HCT116 (cell line): ENCODE measurements at regions not wholly inside any gene's neighbourhood (a gene's known extent, or its start where the extent isn't known, plus 50 kb on each side); places are given as distances from the start of the nearest gene placed in this dataset.

Source experiments
- ATAC-seq: fragments of 200-7000 bp; cut with Tn5 transposase; 2 replicates; pipeline ENCODE4 v1.9.1; 2020; ENCODE audit warnings: mild to moderate bottlenecking, moderate library complexity
- BruUV-seq: library from RNA; stranded (reverse); fragments of 400-500 nt; replicated peaks from 2 replicates; lab custom pipeline; 2021; lab: Mats Ljungman, UMichigan
- CTCF ChIA-PET: fragments of 300-600 bp; sonication (Branson Sonifier 250); formaldehyde crosslinking; loops from one replicate; lab custom pipeline; 2021; ENCODE audit warnings: antibody characterized with exemption; lab: Charles Lee
- POLR2A ChIA-PET: fragments of 300-600, 350-600 bp; sonication (Branson Sonifier 250); formaldehyde crosslinking; loops from one replicate; lab custom pipeline; 2021; ENCODE audit warnings: antibody characterized with exemption; lab: Charles Lee
- RAD21 ChIA-PET, 2 experiments: fragments of 300-600 bp; sonication (Branson Sonifier 250); formaldehyde crosslinking; loops; one replicate each; lab custom pipeline; 2023; ENCODE audit warnings: low total read pairs in 2 of 2; ENCODE audit not compliant: uncharacterized antibody in 2 of 2, unreplicated experiment in 2 of 2, low non-redundant PET in 1 of 2; lab: Charles Lee
- DNase-seq: peaks from one replicate; pipeline ENCODE4 v3.0.0-alpha.2; 2010; ENCODE audit warnings: low read depth, low spot score
- H2AFZ ChIP-seq: fragments of 200-600 bp; shearing (Covaris generic), sonication (generic); 2 replicates; pipeline ENCODE4 v1.6.1; 2017; ENCODE audit warnings: low read depth, mixed run types, mixed read lengths, antibody characterized with exemption, low read length; ENCODE audit not compliant: poor library complexity, severe bottlenecking
- H3K27ac ChIP-seq: 2 replicates; pipeline ENCODE4 v1.5.1; 2012; ENCODE audit warnings: low read depth, low read length
- H3K27me3 ChIP-seq: fragments of 200-600 bp; sonication (generic); 2 replicates; pipeline ENCODE4 v1.6.1; 2016; ENCODE audit warnings: mixed run types, low read length, mixed read lengths; ENCODE audit not compliant: insufficient read depth
- H3K36me3 ChIP-seq, 2 experiments: fragments of 200-500 bp in 1 of 2; fragments of 200-600 bp in 1 of 2; sonication (Bioruptor generic) in 1 of 2; sonication (generic) in 1 of 2; 2 replicates each; pipeline versions ENCODE4 v1.5.1 to v1.6.1; 2014 to 2016; ENCODE audit warnings: low read length in 2 of 2, inconsistent platforms in 1 of 2, mixed read lengths in 1 of 2, mixed run types in 1 of 2; ENCODE audit not compliant: insufficient read depth in 2 of 2, control insufficient read depth in 1 of 2
- H3K4me1 ChIP-seq, 2 experiments: fragments of 200-600 bp in 1 of 2; sonication (generic) in 1 of 2; 2 replicates each; pipeline versions ENCODE4 v1.5.1 to v1.6.1; 2012 to 2017; ENCODE audit warnings: low read length in 2 of 2, inconsistent platforms in 1 of 2, mild to moderate bottlenecking in 1 of 2, mixed read lengths in 1 of 2, mixed run types in 1 of 2, moderate library complexity in 1 of 2; ENCODE audit not compliant: insufficient read depth in 2 of 2, control insufficient read depth in 1 of 2
- H3K4me2 ChIP-seq: fragments of 200-600 bp; sonication (generic); 2 replicates; pipeline ENCODE4 v1.6.1; 2017; ENCODE audit warnings: mixed run types, low read length, mixed read lengths
- H3K4me3 ChIP-seq, 2 experiments: fragments of 200-600 bp in 1 of 2; sonication (generic) in 1 of 2; replicated peaks in 1 of 2; 2 replicates each; pipeline ENCODE4 v1.5.1; 2011 to 2016; ENCODE audit warnings: low read length in 2 of 2, control low read depth in 1 of 2, low read depth in 1 of 2, mild to moderate bottlenecking in 1 of 2, mixed read lengths in 1 of 2, mixed run types in 1 of 2
- H3K79me2 ChIP-seq: fragments of 200-600 bp; sonication (generic); 2 replicates; pipeline ENCODE4 v1.6.1; 2017; ENCODE audit warnings: mild to moderate bottlenecking, mixed run types, low read length, moderate library complexity, mixed read lengths; ENCODE audit not compliant: insufficient read depth
- H3K9ac ChIP-seq: fragments of 200-600 bp; sonication (generic); 2 replicates; pipeline ENCODE4 v1.6.1; 2016; ENCODE audit warnings: low read length, mixed read lengths
- H3K9me2 ChIP-seq: fragments of 200-600 bp; sonication (generic), shearing (Covaris generic); 2 replicates; pipeline ENCODE4 v1.6.1; 2017; ENCODE audit warnings: mixed run types, mild to moderate bottlenecking, moderate library complexity; ENCODE audit not compliant: insufficient read depth
- H3K9me3 ChIP-seq, 2 experiments: fragments of 200-500 bp in 1 of 2; fragments of 200-600 bp in 1 of 2; sonication (Bioruptor generic) in 1 of 2; sonication (generic) in 1 of 2; 2 replicates each; pipeline ENCODE4 v1.6.1; 2014 to 2017; ENCODE audit warnings: low read length in 2 of 2, mixed read lengths in 2 of 2, inconsistent platforms in 1 of 2, low read depth in 1 of 2, mild to moderate bottlenecking in 1 of 2, mixed run types in 1 of 2, moderate library complexity in 1 of 2; ENCODE audit not compliant: control insufficient read depth in 1 of 2, insufficient read depth in 1 of 2
- H4K20me1 ChIP-seq: fragments of 200-600 bp; sonication (generic), shearing (Covaris generic); 2 replicates; pipeline ENCODE4 v1.6.1; 2017; ENCODE audit warnings: mixed run types, mild to moderate bottlenecking, moderate library complexity; ENCODE audit not compliant: insufficient read depth
- CEBPB ChIP-seq: IDR thresholded peaks from 2 replicates; pipeline ENCODE4 v1.6.1; 2012; ENCODE audit warnings: low read depth
- ELF1 ChIP-seq: IDR thresholded peaks from 2 replicates; pipeline ENCODE4 v1.6.1; 2012; ENCODE audit warnings: low read depth, borderline replicate concordance
- EZH2phosphoT487 ChIP-seq: fragments of 200-600 bp; IDR thresholded peaks from 2 replicates; pipeline ENCODE4 v1.6.1; 2018; ENCODE audit warnings: antibody characterized with exemption, borderline replicate concordance
- POLR2A ChIP-seq: IDR thresholded peaks from 2 replicates; pipeline ENCODE4 v1.7.0; 2011; ENCODE audit warnings: borderline replicate concordance; ENCODE audit not compliant: insufficient read depth, insufficient read length; ENCODE audit errors: extremely low read depth
- POLR2AphosphoS5 ChIP-seq: IDR thresholded peaks from 2 replicates; pipeline ENCODE4 v1.6.1; 2011; ENCODE audit warnings: mild to moderate bottlenecking, low read depth, low read length, moderate library complexity
- RAD21 ChIP-seq: IDR thresholded peaks from 2 replicates; pipeline ENCODE4 v1.6.1; 2012; ENCODE audit warnings: low read depth, mild to moderate bottlenecking
- SP1 ChIP-seq: IDR thresholded peaks from 2 replicates; pipeline ENCODE4 v1.6.1; 2012; ENCODE audit warnings: low read depth
- SRF ChIP-seq: IDR thresholded peaks from 2 replicates; pipeline ENCODE4 v1.6.1; 2012; ENCODE audit warnings: low read depth
- TCF7L2 ChIP-seq: IDR thresholded peaks from 2 replicates; pipeline ENCODE4 v1.7.0; 2011; ENCODE audit warnings: borderline replicate concordance, inconsistent platforms; ENCODE audit not compliant: insufficient read depth, insufficient read length; ENCODE audit errors: extremely low read depth
- YY1 ChIP-seq: IDR thresholded peaks from 2 replicates; pipeline ENCODE4 v1.6.1; 2011; ENCODE audit warnings: low read length, low read depth, moderate library complexity, mild to moderate bottlenecking; ENCODE audit not compliant: insufficient replicate concordance; ENCODE audit errors: extremely low read depth
- ZFX ChIP-seq: fragments of 450-650 bp; IDR thresholded peaks from 2 replicates; pipeline ENCODE4 v1.6.1; 2017
- ZNF274 ChIP-seq: fragments of 200-500 bp; sonication (Bioruptor generic); IDR thresholded peaks from 2 replicates; pipeline ENCODE4 v1.6.1; 2014; ENCODE audit warnings: mild to moderate bottlenecking, low read depth, low read length, inconsistent platforms
- intact Hi-C: fragments of 100-400 bp; cut with micrococcal nuclease; formaldehyde crosslinking; loops from 2 replicates; pipeline ENCODE4 v1.10.0; 2022
- TF ChIP-seq, protein P1 (sequence below): IDR thresholded peaks from 2 replicates; pipeline ENCODE4 v1.6.1; 2012
- TF ChIP-seq, protein P2 (sequence below), 3 experiments: fragments of 200-600 bp in 1 of 3; sonication (generic) in 1 of 3; IDR thresholded peaks in 2 of 3; conservative IDR thresholded peaks in 1 of 3; 2 replicates each; pipeline ENCODE4 v1.5.1; 2012 to 2017; ENCODE audit warnings: low read depth in 2 of 3, low read length in 2 of 3, antibody characterized with exemption in 1 of 3, borderline replicate concordance in 1 of 3, control low read depth in 1 of 3, mild to moderate bottlenecking in 1 of 3, mixed read lengths in 1 of 3, mixed run types in 1 of 3, moderate library complexity in 1 of 3; ENCODE audit not compliant: insufficient read depth in 1 of 3
- TF ChIP-seq, protein P3 (sequence below): IDR thresholded peaks from 2 replicates; pipeline ENCODE4 v1.6.1; 2012; ENCODE audit warnings: low read depth

DNA sequence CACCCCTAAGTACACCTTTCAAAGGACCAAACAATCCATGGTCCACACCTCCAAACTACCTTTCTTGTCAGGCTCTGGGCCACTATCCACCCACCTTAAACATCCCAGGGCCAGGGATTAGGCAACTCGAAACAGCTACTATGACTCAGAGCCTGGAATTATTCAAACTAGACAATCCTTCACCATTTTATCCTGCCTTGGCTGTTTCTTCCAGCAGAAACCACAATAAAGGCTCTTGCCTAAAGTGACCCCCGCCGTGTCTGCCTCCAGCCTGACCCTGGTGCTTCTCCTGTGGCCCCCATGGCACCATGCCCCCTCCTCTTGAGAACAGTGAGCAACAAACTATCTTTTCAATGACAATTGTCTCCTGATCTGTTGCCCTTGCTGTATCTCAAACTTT lies 195.5 kb downstream of the EPM2A start:
- no peaks in the 10 kb centered on the region for H3K36me3 ChIP-seq
- no peaks in the 10 kb centered on the region for H4K20me1 ChIP-seq
- ChIA-PET RAD21 (no interaction called here), CTCF (no interaction called here), POLR2A (no interaction called here)
- no peaks in the 10 kb centered on the region for H3K27me3 ChIP-seq
- BruUV-seq, result no TSS peak
- DNase-seq (no peak), ATAC-seq (no peak)
- TF ChIP-seq CEBPB (0 out of 2 replicates have a peak, but pooled peaks have one; percentile 28), ZNF274 (no peak), POLR2A (no peak), YY1 (no peak), SP1 (no peak)
- TF ChIP-seq, protein P1, sequence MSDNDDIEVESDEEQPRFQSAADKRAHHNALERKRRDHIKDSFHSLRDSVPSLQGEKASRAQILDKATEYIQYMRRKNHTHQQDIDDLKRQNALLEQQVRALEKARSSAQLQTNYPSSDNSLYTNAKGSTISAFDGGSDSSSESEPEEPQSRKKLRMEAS, result no peak
- TF ChIP-seq, protein P2, sequence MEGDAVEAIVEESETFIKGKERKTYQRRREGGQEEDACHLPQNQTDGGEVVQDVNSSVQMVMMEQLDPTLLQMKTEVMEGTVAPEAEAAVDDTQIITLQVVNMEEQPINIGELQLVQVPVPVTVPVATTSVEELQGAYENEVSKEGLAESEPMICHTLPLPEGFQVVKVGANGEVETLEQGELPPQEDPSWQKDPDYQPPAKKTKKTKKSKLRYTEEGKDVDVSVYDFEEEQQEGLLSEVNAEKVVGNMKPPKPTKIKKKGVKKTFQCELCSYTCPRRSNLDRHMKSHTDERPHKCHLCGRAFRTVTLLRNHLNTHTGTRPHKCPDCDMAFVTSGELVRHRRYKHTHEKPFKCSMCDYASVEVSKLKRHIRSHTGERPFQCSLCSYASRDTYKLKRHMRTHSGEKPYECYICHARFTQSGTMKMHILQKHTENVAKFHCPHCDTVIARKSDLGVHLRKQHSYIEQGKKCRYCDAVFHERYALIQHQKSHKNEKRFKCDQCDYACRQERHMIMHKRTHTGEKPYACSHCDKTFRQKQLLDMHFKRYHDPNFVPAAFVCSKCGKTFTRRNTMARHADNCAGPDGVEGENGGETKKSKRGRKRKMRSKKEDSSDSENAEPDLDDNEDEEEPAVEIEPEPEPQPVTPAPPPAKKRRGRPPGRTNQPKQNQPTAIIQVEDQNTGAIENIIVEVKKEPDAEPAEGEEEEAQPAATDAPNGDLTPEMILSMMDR (IDR thresholded peaks at IDR 0.05 in 2 of 3, conservative IDR thresholded peaks at IDR 0.05 in 1 of 3; ENCODE audit: borderline replicate concordance in 1 of 3, insufficient read depth in 1 of 3, low read depth in 2 of 3, low read length in 2 of 3), result no peak
- no peak overlapping the region for H3K27ac ChIP-seq
- intact Hi-C loops, result no loop called here
- H3K9me2 ChIP-seq, result no peaks in the 10 kb centered on the region
- no peaks in the 10 kb centered on the region for H3K9me3 ChIP-seq
- H3K79me2 ChIP-seq, result no peaks in the 10 kb centered on the region
- peaks cover 0 to 16% of the 10 kb centered on the region in 2 experiments; a peak in 2 of 4 replicates for H3K4me1 ChIP-seq
- no peak overlapping the region for H3K9ac ChIP-seq
- H3K4me2 ChIP-seq, result peak overlapping the region; percentile 11; the same call in 1 of the 2 replicates
- no peak overlapping the region for H3K4me3 ChIP-seq
- H2AFZ ChIP-seq, result no peak overlapping the region

DNA sequence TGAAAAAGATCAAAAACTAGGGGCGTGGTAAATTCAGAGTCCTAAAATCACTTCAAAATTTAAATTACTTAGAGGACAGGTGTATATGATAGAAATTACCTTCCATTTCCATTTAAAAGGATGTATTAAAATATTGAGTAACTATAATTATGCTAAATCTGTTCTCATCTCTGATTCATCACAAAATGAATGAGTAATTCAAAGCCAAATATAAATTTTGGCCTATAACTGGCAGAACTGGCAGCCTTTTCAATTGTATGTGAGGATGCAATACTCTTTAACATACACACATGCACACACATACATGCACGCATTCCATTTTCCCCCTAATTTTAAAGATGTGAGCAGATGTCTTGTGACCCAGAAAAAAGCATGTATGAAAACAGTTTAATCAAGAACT lies 194.6 kb downstream of the EPM2A start:
- Histone ChIP-seq H3K79me2 (no peaks in the 10 kb centered on the region), H3K9ac (no peak overlapping the region), H3K36me3 (no peaks in the 10 kb centered on the region), H3K4me1 (peaks cover 0 to 16% of the 10 kb centered on the region in 2 experiments; a peak in 2 of 4 replicates), H3K9me3 (no peaks in the 10 kb centered on the region), H2AFZ (no peak overlapping the region), H3K27me3 (no peaks in the 10 kb centered on the region), H3K9me2 (no peaks in the 10 kb centered on the region), H4K20me1 (no peaks in the 10 kb centered on the region), H3K4me2 (no peak overlapping the region), H3K27ac (no peak overlapping the region), H3K4me3 (no peak overlapping the region)
- intact Hi-C loops, result no loop called here
- ChIA-PET CTCF (no interaction called here), RAD21 (no interaction called here), POLR2A (no interaction called here)
- ATAC-seq (no peak), DNase-seq (no peak)
- BruUV-seq, result no TSS peak
- TF ChIP-seq ELF1 (no peak), RAD21 (no peak), EZH2phosphoT487 (no peak), ZNF274 (no peak), SRF (no peak), ZFX (no peak), POLR2AphosphoS5 (no peak), TCF7L2 (no peak)
- TF ChIP-seq, protein P3, sequence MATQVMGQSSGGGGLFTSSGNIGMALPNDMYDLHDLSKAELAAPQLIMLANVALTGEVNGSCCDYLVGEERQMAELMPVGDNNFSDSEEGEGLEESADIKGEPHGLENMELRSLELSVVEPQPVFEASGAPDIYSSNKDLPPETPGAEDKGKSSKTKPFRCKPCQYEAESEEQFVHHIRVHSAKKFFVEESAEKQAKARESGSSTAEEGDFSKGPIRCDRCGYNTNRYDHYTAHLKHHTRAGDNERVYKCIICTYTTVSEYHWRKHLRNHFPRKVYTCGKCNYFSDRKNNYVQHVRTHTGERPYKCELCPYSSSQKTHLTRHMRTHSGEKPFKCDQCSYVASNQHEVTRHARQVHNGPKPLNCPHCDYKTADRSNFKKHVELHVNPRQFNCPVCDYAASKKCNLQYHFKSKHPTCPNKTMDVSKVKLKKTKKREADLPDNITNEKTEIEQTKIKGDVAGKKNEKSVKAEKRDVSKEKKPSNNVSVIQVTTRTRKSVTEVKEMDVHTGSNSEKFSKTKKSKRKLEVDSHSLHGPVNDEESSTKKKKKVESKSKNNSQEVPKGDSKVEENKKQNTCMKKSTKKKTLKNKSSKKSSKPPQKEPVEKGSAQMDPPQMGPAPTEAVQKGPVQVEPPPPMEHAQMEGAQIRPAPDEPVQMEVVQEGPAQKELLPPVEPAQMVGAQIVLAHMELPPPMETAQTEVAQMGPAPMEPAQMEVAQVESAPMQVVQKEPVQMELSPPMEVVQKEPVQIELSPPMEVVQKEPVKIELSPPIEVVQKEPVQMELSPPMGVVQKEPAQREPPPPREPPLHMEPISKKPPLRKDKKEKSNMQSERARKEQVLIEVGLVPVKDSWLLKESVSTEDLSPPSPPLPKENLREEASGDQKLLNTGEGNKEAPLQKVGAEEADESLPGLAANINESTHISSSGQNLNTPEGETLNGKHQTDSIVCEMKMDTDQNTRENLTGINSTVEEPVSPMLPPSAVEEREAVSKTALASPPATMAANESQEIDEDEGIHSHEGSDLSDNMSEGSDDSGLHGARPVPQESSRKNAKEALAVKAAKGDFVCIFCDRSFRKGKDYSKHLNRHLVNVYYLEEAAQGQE, result no peak
